ENCODE measurements at regions not wholly inside any gene's neighbourhood (a gene's known extent, or its start where the extent isn't known, plus 50 kb on each side); places are given as distances from the start of the nearest gene placed in this dataset.

DNA sequence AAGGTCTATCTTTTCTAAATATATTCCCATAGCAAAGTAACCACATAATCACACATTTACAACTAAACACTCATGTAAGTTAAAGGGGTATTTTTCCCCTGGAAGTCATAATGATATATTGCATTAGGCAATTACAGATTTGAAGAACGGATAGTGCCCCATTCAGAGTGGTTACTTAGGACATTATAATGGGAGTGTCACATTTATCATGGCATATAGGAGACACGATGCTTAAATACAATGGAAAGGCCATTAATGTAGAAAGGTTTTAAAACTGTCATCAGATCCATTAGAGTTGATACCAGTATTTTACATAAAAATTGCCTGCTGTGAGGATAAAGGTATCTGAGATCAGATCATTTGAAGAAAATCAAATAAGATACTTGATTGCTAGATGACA lies 582.0 kb upstream of the SEMA6D start:
- DNase-seq, result no peak

DNA sequence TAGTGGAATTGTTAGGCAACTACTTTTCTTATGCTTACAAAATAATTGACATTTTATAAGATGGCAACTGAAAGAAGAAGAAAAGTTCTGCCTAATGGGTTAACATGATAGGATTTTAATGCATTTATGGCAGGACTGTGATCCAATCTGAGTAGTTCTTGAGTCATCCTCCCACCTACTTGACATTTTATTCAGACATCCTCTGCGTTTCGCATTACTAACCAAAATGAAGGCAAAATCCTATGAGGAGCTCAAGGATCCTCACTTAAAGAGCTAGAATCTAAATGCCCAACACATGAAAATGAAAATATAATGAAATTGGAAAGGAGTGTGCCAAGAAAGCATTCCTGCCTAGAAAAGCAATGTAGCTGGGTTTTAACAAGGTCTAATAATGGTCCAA lies 581.1 kb upstream of the SEMA6D start:
- no peak for DNase-seq

DNA sequence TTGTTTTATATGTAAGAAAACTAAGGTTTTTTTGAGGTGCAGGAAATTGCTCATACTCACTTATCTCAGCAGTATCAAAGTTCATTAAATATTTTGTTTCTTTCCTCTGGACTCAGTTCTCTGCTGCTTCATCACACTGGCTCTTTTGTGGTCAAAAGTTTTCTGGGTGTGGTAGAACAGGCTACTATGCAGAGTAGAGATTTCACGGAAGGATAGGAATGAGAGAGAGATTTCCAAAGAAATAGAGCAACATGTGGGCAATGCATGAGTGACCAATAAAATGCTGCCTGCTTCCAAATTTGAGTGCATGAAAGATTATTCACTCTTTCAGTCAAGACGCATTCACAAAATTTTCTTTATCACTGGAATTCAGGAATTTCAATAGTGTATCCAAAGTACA lies 577.3 kb upstream of the SEMA6D start:
- DNase-seq, result no peak

DNA sequence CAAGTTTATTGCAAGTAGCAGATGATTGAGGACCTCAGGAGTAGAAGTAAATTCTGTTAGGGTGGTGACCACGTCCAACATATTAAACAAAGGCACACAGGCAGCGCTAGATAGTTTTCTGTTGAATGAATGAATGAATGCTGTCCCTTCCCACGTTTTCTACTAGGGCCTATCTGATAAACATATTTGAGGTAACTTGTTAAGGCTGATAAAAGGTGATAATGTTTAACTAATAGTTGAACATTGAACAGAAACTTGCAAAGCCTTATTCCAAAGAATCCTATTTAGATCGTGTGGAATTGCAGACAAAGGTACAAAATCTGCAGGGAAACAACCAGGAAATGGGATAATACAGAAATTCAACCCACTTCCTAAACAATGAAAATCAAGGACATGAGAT lies 559.5 kb upstream of the SEMA6D start:
- no peak for DNase-seq

DNA sequence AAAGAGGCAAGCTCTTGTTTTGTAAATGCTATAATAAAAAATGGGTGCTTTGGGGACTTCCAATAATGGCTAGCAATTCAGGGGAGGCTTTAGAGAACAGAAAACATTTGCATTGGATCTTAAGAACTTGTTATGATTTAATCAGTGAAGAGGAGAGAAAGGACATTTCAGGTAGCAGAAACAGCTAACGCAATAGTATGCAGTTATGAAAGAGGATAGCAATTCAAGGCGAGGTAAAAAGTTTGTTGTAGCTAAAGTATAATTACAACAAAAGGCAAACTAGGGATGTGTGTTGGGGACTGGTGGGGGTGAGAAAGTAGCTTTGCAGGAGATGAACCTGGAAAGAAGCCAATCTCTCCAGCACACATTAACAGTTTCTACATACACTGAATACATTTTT lies 558.7 kb upstream of the SEMA6D start:
- DNase-seq, result no peak

DNA sequence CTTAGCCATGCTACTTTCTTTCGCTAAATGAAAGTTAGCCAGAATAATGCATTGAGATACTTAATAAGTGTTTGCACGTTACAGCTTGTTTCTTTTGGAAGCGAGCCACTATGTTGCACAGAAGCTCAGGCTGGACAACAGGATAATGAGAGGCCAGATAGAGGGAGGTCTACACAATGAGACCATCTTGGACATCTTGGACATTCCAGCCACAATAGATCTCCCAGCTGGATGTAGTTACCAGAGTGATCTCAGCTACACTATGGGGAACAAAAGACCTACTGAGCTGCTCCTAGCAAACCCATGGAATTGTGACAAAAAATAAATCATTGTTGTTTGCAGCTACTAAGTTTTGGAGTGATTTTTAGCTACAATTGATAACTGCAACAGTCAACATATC lies 540.1 kb upstream of the SEMA6D start:
- no peak for DNase-seq

DNA sequence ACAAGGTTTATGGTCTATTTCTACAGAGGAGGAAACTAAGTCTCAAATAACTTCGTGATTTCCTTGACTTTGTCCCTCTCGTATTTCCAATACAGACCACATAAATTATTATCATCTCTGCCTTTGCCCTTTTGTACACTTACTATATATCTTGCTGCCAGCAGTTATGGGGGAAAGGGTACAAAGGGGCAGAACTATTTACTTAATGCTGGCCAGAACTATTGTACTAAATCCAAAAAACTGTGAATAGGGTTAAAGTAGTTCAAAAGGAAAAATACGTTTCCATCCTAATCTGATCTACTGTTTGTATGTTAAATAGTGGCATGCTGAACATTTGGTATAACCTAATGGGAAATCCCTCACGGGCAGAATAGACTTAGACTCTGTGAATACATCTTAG lies 537.3 kb upstream of the SEMA6D start:
- DNase-seq, result no peak

DNA sequence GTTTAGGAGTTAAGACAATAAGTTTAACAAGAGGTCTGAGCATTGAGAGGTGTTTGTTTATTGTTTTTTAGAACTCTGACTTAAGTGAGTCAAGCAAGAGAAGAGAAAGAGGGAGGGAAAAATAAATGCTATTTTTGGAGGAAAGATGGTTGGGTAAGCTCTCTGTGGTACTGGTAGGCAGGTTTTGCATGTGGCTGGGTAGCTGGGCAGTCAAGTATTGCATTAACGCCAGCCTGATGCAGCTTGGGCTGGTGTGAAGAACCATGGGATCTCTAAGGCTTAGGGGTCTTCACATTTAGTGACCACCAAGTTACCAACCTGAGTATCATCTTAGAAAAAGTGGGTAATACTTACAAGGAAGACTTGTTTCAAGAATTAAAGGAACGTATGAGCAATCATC lies 534.5 kb upstream of the SEMA6D start:
- no peak for DNase-seq

DNA sequence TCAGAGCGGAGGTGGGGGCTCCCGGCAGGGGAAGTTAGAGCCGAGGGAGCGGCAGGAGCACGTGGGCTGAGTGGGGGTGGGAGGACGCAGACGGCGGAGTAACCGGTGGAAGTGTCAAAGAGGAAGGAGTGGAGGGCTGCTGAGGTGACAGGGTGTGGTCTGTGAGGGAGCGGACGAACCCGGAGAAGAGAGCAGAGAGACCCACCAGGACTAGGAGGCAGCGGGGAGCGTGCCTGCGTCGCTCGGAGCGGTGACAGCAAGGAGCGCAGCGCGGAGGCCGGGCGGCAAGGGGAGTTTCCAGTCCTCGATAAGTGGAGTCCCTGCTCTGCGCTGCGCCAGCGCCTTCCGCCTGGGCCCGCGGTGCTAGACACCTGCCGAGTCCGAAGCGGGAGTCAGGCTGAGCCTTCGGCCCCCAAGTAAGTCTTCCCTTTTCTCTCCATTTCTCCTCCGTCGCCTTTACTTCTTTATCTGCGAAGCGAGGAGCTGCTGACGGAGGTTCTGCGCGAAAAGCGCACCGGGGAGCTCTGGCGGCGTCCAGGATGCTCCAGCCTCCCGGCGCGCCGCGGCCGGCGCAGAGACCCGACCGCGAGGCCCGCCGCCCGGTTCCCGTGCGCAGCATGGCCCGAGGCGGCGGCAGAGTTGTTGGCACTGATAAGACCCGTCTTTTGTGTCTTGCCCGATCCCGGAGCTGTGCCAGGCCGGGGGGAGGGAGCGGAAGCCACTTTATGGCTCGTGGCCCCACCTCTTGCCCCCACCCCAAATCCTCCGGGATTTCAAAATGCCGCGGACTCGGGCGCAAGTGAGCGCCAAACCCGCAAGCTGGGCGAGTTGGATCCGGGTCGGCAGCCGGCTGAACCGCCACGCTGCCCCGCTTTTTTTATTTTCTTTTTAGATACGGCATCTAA lies 533.0 kb upstream of the SEMA6D start:
- DNase-seq, result peak; percentile 88

DNA sequence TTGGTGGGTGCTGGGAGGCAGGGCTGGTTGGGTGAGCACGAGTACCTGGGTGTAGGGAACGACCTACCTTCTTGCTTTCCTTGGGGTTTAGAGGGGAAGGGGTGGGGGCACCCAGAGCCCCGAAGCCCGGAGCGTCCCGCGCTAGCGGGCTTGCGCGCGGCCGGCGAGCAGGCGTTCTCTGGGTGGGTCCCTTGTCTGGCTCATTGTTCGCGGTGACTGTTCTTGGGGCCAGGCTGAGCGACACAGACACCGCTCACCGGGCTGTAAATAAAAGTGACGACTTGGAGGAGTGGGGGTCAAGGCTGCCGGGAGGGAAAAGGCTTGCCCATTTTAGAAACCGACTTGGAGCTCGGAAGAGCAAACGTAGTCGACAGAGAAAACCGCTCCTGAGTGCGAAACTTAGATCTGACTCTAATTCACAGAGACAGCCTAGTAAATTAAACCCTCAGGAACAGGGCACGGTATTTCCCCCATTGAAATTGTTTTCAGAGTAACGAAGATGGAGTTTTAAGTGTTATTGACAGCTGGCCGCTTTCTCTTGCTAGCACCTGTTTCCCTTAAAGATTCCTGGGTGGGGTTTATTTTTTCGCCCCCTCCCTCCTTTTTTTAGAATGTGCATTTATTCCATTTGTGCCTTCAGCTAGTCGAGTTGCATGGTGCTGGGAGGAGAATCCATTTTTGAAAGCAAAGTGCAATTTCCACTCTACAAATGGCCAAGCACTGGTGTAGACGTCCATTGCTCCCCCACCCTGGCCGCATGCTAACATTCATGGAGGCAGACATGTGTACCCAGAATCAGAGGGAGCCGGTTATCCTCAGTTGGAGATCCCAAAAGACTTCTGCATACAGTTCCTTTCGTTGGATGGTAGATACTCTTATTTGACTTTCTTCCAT lies 532.1 kb upstream of the SEMA6D start:
- DNase-seq, result peak; percentile 78

DNA sequence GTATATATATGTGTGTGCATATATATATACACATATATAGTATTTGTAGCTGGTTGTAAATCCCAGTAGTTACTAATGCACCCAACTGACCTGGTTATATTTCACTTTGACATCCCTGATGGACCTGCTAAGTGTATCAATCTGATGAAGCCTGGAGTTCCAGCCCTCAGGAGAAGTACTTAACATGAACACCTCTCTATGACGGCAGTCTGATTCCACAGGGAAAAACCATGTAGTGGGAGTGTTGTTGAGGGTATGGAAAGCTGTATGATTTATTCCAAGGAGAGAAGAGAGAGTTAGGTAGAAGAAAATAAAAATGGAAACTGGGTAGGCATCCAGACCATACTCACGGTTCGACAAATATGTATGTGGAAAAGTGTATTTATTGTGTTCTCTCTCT lies 531.2 kb upstream of the SEMA6D start:
- no peak for DNase-seq

DNA sequence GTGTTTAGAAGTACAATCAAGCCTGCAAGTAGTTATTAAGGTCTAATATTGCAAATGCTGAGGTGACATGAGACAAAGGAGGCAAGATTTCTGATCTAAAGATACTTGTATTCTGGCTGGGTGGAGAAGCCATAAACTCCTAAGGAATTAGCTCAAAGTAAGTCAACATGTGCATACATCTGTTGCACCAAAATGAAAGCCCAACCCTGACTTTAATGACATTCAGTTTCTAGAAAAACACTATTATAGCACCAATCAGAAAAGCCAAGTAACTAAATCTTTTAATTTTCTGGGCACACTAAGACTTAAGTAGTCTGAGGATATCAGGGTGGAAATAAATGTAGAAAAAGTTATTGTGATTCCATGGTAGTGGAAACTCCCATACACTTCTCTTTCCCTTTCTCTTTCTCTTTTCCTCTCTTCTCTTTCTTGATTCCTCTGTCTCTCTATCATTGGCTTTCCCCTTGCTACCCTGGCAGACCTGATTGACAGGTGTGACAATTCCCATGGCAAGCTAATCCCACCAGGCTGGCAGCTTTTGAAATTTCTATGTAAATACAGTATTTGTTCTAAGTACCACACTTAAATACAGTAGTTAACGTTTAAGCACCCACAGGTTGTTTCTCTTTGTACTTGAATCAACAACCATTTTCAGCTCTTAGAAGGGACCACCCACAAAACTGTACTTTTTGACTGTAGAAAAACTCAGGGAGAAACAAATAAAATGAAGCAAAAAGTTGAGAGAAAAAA lies 528.4 kb upstream of the SEMA6D start:
- DNase-seq, result no peak

DNA sequence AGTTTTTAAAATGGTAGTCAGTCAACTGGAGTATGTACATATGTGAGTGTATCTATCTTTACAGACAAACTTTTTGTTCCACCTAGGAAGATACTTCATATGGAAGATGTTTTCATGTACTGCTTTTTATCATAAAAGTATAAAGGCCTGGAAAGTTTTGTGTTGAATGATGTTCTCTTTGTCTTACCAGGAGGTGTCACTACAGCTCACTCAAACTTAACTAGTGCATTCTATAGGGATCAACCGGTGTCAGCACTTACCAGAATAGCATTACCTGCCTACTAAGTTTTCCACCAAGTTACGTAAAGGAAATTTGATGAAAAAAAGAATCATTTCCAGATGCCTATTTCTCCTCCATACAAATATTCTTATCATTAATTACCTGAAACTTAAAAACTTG lies 522.6 kb upstream of the SEMA6D start:
- DNase-seq, result no peak

DNA sequence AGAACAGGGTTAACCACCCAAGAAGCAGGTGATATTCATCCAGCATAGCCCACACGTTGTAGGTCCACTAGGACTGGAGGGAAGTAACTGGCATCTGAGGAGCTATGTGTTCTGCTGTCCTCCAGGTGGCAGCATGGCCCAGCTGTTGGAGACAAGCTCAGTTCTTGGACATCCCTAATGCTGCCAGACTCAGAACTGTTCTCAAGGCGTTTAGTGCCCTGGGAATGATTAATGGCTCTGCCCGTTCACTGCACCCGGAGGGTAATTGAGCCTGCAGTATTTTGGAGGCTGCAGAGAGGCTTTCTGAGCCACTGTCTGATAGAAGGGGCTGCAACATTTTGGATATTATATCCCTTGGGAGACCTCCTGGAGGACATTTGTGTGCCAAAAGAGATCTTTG lies 521.3 kb upstream of the SEMA6D start:
- DNase-seq, result peak; percentile 53

DNA sequence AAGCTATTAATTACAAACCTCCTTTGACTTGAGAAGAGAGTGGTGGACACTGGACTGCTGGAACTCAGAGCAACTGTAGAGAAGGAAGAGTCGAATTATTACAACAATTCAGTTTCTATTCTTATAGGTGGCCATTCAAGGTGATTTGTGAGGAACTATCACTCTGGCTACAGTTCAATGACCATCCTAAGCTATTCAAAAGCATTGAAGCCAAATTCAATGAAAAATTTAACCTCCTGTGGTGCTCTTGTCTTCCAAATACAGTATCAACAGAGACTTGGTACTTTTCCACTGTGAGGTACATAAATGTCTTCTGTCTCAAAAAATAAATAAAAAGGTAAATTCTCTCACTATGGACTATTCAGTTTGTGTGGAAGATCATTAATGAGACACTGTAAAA lies 513.3 kb upstream of the SEMA6D start:
- no peak for DNase-seq

DNA sequence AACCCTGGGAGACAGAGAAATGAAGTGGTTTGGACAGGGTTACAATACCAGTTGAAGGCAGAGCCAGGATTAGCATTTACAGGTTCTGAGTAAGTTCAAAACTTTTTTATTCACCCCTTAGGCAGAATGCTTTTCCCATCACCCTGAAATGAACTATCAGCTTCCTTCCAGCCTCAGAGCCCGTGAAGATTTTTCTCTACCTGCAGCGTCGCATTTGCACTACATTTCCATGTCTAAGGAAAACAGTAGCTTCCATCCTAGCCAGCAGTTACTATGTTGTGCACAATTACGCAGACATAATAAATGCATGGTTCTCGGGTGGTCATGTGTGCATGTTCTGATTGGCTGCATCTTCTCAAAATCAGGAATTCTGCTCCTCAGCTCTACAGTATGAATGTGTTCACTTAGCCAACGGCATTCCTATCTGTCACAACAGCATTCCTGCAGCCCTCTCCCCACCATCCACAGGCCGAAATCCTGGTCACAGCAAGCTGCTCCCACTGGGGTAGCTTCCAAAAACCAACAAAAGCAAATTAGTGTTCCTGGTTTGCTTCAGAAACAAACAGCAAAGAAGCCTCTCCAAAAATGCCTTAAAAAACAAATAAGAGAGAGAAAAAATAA lies 510.8 kb upstream of the SEMA6D start:
- no peak for DNase-seq

DNA sequence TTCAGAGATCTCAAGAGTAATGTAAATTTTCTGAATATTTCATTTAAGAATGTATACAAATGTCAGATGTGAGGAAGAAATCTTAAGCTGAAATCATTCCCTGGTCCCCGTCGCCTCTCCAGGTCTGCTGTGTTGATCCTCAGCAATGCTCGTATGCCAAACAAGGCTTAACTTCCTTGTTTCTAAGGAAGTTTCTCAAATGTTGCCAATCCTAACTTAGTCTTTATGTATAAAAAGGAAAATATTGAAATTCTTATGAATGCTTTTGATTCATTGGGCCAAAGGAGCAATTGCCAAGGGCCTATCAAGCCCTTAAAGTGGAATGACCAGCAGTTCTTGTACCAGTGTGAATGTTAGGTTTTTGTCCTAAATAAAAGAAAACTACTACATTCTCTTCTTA lies 507.7 kb upstream of the SEMA6D start:
- no peak for DNase-seq

DNA sequence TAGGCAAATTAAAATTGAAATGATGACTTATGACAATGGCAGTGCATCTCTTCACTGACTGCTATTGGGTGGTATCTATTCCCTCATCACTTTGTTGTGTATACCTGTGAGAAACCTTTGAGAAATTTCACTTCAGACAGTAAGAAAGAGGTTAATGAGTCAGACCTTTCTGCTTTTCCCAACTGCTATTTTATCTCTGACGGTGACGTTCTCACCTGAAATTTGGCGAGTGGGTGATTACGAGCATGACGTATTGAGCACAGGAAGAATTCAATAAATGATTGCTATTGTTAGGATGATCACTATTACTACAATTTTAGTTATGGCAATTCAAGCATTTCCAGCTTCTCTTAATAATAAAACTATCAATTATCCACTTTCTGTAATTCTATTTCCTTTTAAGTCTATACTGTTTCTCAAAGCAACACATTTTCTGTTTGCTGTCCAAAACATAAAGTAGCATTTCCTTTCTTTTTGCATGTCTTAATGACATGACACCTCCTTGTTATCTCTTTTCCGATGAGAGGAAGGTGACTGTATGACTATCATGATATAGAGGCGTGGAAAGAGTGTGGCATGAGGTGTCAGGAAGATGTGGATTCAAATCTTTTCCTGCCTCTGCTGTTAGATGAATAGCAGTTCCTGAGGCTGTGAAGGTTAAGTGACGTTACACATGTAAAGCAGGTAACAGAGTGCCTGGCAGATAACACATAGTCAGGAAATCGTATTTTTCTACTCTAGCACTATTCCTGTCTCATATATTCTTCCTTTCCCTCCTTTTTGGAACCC lies 504.9 kb upstream of the SEMA6D start:
- no peak for DNase-seq

DNA sequence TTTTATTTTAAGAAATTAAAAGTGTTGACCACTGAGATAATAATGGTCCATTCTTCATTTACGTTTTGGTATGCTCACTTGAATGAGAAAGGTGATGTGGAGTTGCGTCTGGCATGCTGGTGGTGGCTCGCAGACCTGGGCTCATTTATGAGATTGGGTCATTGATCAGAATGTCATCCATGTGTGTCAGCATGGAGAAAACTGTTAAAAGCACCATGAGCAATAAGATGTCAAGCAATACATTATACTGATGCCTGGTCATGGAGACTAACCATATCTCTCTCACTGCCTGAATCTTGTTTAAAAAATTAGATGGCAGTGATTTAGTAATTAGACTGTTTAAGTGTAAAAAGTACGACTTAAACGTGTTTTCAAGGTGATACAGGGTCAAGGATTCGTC lies 503.4 kb upstream of the SEMA6D start:
- DNase-seq, result no peak

DNA sequence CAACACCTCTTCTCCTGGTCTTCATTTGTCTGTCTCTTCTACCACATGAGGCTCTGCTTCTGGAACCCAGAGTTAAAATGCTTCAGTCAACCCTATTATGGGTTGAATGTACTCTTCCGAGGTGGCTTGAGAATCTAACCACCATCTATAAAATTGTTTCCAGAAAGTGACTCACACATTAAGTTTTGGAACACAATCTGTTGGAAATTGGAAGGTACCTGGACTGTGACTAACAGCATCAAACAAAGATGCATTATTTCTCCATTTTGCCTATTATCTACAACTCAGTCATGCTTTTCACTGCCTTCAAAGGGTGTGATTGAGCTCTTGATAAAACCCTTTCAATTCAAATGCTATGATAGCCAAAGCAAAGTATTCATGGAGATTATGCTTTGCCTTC lies 499.0 kb upstream of the SEMA6D start:
- DNase-seq, result no peak

DNA sequence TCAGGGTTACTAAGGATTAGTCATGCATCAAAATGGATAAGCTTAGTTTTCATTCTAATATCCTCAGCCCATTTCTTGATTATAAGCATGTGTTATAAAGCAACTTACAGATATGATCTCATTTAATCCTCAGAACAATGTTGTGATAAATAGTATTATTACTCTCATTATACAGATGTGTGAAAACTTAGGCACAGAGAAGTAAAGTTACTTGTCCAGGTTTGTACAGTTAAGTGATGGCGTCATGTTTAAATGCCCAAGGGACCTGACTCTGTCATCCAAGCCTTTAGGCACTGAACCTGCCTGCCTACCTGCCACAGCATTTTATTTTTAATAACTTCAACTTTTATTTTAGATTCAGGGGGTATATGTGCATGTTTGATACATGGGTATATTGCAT lies 472.9 kb upstream of the SEMA6D start:
- no peak for DNase-seq

DNA sequence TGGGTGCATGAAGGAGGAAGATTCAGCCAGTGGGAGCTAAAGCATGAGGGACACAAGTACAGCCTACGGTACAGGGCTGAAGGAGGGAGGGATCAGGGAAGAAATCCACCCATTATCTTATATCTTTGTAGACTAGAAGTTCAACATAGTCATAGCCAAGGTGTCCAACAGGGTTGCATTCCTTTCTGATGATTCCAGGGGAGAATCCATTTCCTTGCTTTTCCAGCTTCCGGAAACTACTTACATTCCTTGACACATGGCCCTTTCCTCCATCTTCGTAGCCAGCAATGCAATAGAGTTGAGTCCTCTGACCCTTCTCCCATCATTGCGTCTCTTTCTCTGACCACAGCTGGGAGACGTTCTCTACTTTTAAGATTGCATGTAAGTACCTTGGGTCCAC lies 471.0 kb upstream of the SEMA6D start:
- DNase-seq, result no peak

All from right kidney (tissue), 1 donor.